HCT116 (cell line): ENCODE measurements at regions not wholly inside any gene's neighbourhood (a gene's known extent, or its start where the extent isn't known, plus 50 kb on each side); places are given as distances from the start of the nearest gene placed in this dataset.

Experiments
- ATAC-seq: fragments of 200-7000 bp; cut with Tn5 transposase; 2 replicates; pipeline ENCODE4 v1.9.1; 2020; ENCODE audit warnings: mild to moderate bottlenecking, moderate library complexity
- BruUV-seq: library from RNA; stranded (reverse); fragments of 400-500 nt; replicated peaks from 2 replicates; lab custom pipeline; 2021; lab: Mats Ljungman, UMichigan
- CTCF ChIA-PET: fragments of 300-600 bp; sonication (Branson Sonifier 250); formaldehyde crosslinking; loops from one replicate; lab custom pipeline; 2021; ENCODE audit warnings: antibody characterized with exemption; lab: Charles Lee
- POLR2A ChIA-PET: fragments of 300-600, 350-600 bp; sonication (Branson Sonifier 250); formaldehyde crosslinking; loops from one replicate; lab custom pipeline; 2021; ENCODE audit warnings: antibody characterized with exemption; lab: Charles Lee
- RAD21 ChIA-PET, 2 experiments: fragments of 300-600 bp; sonication (Branson Sonifier 250); formaldehyde crosslinking; loops; one replicate each; lab custom pipeline; 2023; ENCODE audit warnings: low total read pairs in 2 of 2; ENCODE audit not compliant: uncharacterized antibody in 2 of 2, unreplicated experiment in 2 of 2, low non-redundant PET in 1 of 2; lab: Charles Lee
- DNase-seq: peaks from one replicate; pipeline ENCODE4 v3.0.0-alpha.2; 2010; ENCODE audit warnings: low read depth, low spot score
- H2AFZ ChIP-seq: fragments of 200-600 bp; shearing (Covaris generic), sonication (generic); 2 replicates; pipeline ENCODE4 v1.6.1; 2017; ENCODE audit warnings: low read depth, mixed run types, mixed read lengths, antibody characterized with exemption, low read length; ENCODE audit not compliant: poor library complexity, severe bottlenecking
- H3K27ac ChIP-seq: 2 replicates; pipeline ENCODE4 v1.5.1; 2012; ENCODE audit warnings: low read depth, low read length
- H3K27me3 ChIP-seq: fragments of 200-600 bp; sonication (generic); 2 replicates; pipeline ENCODE4 v1.6.1; 2016; ENCODE audit warnings: mixed run types, low read length, mixed read lengths; ENCODE audit not compliant: insufficient read depth
- H3K36me3 ChIP-seq, 2 experiments: fragments of 200-500 bp in 1 of 2; fragments of 200-600 bp in 1 of 2; sonication (Bioruptor generic) in 1 of 2; sonication (generic) in 1 of 2; 2 replicates each; pipeline versions ENCODE4 v1.5.1 to v1.6.1; 2014 to 2016; ENCODE audit warnings: low read length in 2 of 2, inconsistent platforms in 1 of 2, mixed read lengths in 1 of 2, mixed run types in 1 of 2; ENCODE audit not compliant: insufficient read depth in 2 of 2, control insufficient read depth in 1 of 2
- H3K4me1 ChIP-seq, 2 experiments: fragments of 200-600 bp in 1 of 2; sonication (generic) in 1 of 2; 2 replicates each; pipeline versions ENCODE4 v1.5.1 to v1.6.1; 2012 to 2017; ENCODE audit warnings: low read length in 2 of 2, inconsistent platforms in 1 of 2, mild to moderate bottlenecking in 1 of 2, mixed read lengths in 1 of 2, mixed run types in 1 of 2, moderate library complexity in 1 of 2; ENCODE audit not compliant: insufficient read depth in 2 of 2, control insufficient read depth in 1 of 2
- H3K4me2 ChIP-seq: fragments of 200-600 bp; sonication (generic); 2 replicates; pipeline ENCODE4 v1.6.1; 2017; ENCODE audit warnings: mixed run types, low read length, mixed read lengths
- H3K4me3 ChIP-seq, 2 experiments: fragments of 200-600 bp in 1 of 2; sonication (generic) in 1 of 2; replicated peaks in 1 of 2; 2 replicates each; pipeline ENCODE4 v1.5.1; 2011 to 2016; ENCODE audit warnings: low read length in 2 of 2, control low read depth in 1 of 2, low read depth in 1 of 2, mild to moderate bottlenecking in 1 of 2, mixed read lengths in 1 of 2, mixed run types in 1 of 2
- H3K79me2 ChIP-seq: fragments of 200-600 bp; sonication (generic); 2 replicates; pipeline ENCODE4 v1.6.1; 2017; ENCODE audit warnings: mild to moderate bottlenecking, mixed run types, low read length, moderate library complexity, mixed read lengths; ENCODE audit not compliant: insufficient read depth
- H3K9ac ChIP-seq: fragments of 200-600 bp; sonication (generic); 2 replicates; pipeline ENCODE4 v1.6.1; 2016; ENCODE audit warnings: low read length, mixed read lengths
- H3K9me2 ChIP-seq: fragments of 200-600 bp; sonication (generic), shearing (Covaris generic); 2 replicates; pipeline ENCODE4 v1.6.1; 2017; ENCODE audit warnings: mixed run types, mild to moderate bottlenecking, moderate library complexity; ENCODE audit not compliant: insufficient read depth
- H3K9me3 ChIP-seq, 2 experiments: fragments of 200-500 bp in 1 of 2; fragments of 200-600 bp in 1 of 2; sonication (Bioruptor generic) in 1 of 2; sonication (generic) in 1 of 2; 2 replicates each; pipeline ENCODE4 v1.6.1; 2014 to 2017; ENCODE audit warnings: low read length in 2 of 2, mixed read lengths in 2 of 2, inconsistent platforms in 1 of 2, low read depth in 1 of 2, mild to moderate bottlenecking in 1 of 2, mixed run types in 1 of 2, moderate library complexity in 1 of 2; ENCODE audit not compliant: control insufficient read depth in 1 of 2, insufficient read depth in 1 of 2
- H4K20me1 ChIP-seq: fragments of 200-600 bp; sonication (generic), shearing (Covaris generic); 2 replicates; pipeline ENCODE4 v1.6.1; 2017; ENCODE audit warnings: mixed run types, mild to moderate bottlenecking, moderate library complexity; ENCODE audit not compliant: insufficient read depth
- CEBPB ChIP-seq: IDR thresholded peaks from 2 replicates; pipeline ENCODE4 v1.6.1; 2012; ENCODE audit warnings: low read depth
- EGR1 ChIP-seq: IDR thresholded peaks from 2 replicates; pipeline ENCODE4 v1.6.1; 2012; ENCODE audit warnings: low read depth
- EZH2phosphoT487 ChIP-seq: fragments of 200-600 bp; IDR thresholded peaks from 2 replicates; pipeline ENCODE4 v1.6.1; 2018; ENCODE audit warnings: antibody characterized with exemption, borderline replicate concordance
- FOSL1 ChIP-seq: IDR thresholded peaks from 2 replicates; pipeline ENCODE4 v1.6.1; 2012; ENCODE audit warnings: low read depth
- POLR2AphosphoS5 ChIP-seq: IDR thresholded peaks from 2 replicates; pipeline ENCODE4 v1.6.1; 2011; ENCODE audit warnings: mild to moderate bottlenecking, low read depth, low read length, moderate library complexity
- RAD21 ChIP-seq: IDR thresholded peaks from 2 replicates; pipeline ENCODE4 v1.6.1; 2012; ENCODE audit warnings: low read depth, mild to moderate bottlenecking
- SIN3A ChIP-seq: IDR thresholded peaks from 2 replicates; pipeline ENCODE4 v1.6.1; 2012; ENCODE audit warnings: low read depth
- SRF ChIP-seq: IDR thresholded peaks from 2 replicates; pipeline ENCODE4 v1.6.1; 2012; ENCODE audit warnings: low read depth
- TCF7L2 ChIP-seq: IDR thresholded peaks from 2 replicates; pipeline ENCODE4 v1.7.0; 2011; ENCODE audit warnings: borderline replicate concordance, inconsistent platforms; ENCODE audit not compliant: insufficient read depth, insufficient read length; ENCODE audit errors: extremely low read depth
- YY1 ChIP-seq: IDR thresholded peaks from 2 replicates; pipeline ENCODE4 v1.6.1; 2011; ENCODE audit warnings: low read length, low read depth, moderate library complexity, mild to moderate bottlenecking; ENCODE audit not compliant: insufficient replicate concordance; ENCODE audit errors: extremely low read depth
- ZBTB33 ChIP-seq: IDR thresholded peaks from 2 replicates; pipeline ENCODE4 v1.6.1; 2011; ENCODE audit warnings: mild to moderate bottlenecking, low read length, moderate library complexity; ENCODE audit not compliant: insufficient replicate concordance; ENCODE audit errors: extremely low read depth
- ZFX ChIP-seq: fragments of 450-650 bp; IDR thresholded peaks from 2 replicates; pipeline ENCODE4 v1.6.1; 2017
- ZNF274 ChIP-seq: fragments of 200-500 bp; sonication (Bioruptor generic); IDR thresholded peaks from 2 replicates; pipeline ENCODE4 v1.6.1; 2014; ENCODE audit warnings: mild to moderate bottlenecking, low read depth, low read length, inconsistent platforms
- intact Hi-C: fragments of 100-400 bp; cut with micrococcal nuclease; formaldehyde crosslinking; loops from 2 replicates; pipeline ENCODE4 v1.10.0; 2022

GRCh38 chr19:28485292-28485691 is 727.7 kb downstream of the UQCRFS1 start (continued):
- TF ChIP-seq ZBTB33 (no peak), YY1 (no peak)

- Histone ChIP-seq H2AFZ (no peak overlapping the region), H3K9me3 (peaks cover 0 to 31% of the 10 kb centered on the region in 2 experiments; a peak in 2 of 4 replicates), H3K36me3 (no peaks in the 10 kb centered on the region), H3K9me2 (no peaks in the 10 kb centered on the region), H3K4me3 (no peak overlapping the region), H3K4me1 (no peaks in the 10 kb centered on the region), H3K79me2 (no peaks in the 10 kb centered on the region), H3K4me2 (no peak overlapping the region), H3K9ac (no peak overlapping the region), H3K27ac (no peak overlapping the region), H4K20me1 (no peaks in the 10 kb centered on the region), H3K27me3 (no peaks in the 10 kb centered on the region)
- no peak for DNase-seq
- intact Hi-C loops: no loop called here
- TF ChIP-seq ZFX (no peak), CEBPB (no peak), YY1 (no peak), EGR1 (no peak), ZNF274 (no peak), SIN3A (no peak), SRF (no peak), TCF7L2 (no peak), ZBTB33 (no peak), RAD21 (no peak), POLR2AphosphoS5 (no peak), FOSL1 (no peak), EZH2phosphoT487 (no peak)
- RAD21 ChIA-PET: no interaction called here
- ATAC-seq: no peak
- no TSS peak for BruUV-seq
- POLR2A ChIA-PET: no interaction called here
- CTCF ChIA-PET: no interaction called here
These were observed 729.8 kb downstream of the UQCRFS1 start for GRCh38 chr19:28483197-28483596.
